ENCODE measurements at regions not wholly inside any gene's neighbourhood (a gene's known extent, or its start where the extent isn't known, plus 50 kb on each side); places are given as distances from the start of the nearest gene placed in this dataset.

GRCh38 chr3:72323773-72324172 lies 524.5 kb downstream of the SHQ1 start:
- no peak for DNase-seq

GRCh38 chr3:72322264-72322976 lies 525.8 kb downstream of the SHQ1 start:
- DNase-seq: no peak

- DNase-seq: no peak
Observed at GRCh38 chr3:72320955-72321303, 527.3 kb downstream of the SHQ1 start.

- no peak for DNase-seq
Observed at GRCh38 chr3:72320095-72320954, 527.9 kb downstream of the SHQ1 start.

- no peak for DNase-seq
Observed at GRCh38 chr3:72319194-72320094, 528.8 kb downstream of the SHQ1 start.

- no peak for DNase-seq
Observed at GRCh38 chr3:72318504-72319193, 529.6 kb downstream of the SHQ1 start.

GRCh38 chr3:72317491-72317890 lies 530.8 kb downstream of the SHQ1 start:
- DNase-seq: no peak

GRCh38 chr3:72316501-72317279 lies 531.6 kb downstream of the SHQ1 start:
- DNase-seq: no peak

- no peak for DNase-seq
Observed at GRCh38 chr3:72313308-72313707, 528.4 kb upstream of the PROK2 start.

GRCh38 chr3:72312339-72312738 lies 527.4 kb upstream of the PROK2 start:
- DNase-seq: no peak

- no peak for DNase-seq
Observed at GRCh38 chr3:72311425-72311824, 526.5 kb upstream of the PROK2 start.

GRCh38 chr3:72310419-72311380 lies 525.8 kb upstream of the PROK2 start:
- no peak for DNase-seq

GRCh38 chr3:72309661-72310418 lies 524.9 kb upstream of the PROK2 start:
- no peak for DNase-seq

- DNase-seq: no peak
Observed at GRCh38 chr3:72308641-72309040, 523.7 kb upstream of the PROK2 start.

- no peak for DNase-seq
Observed at GRCh38 chr3:72307438-72308115, 522.6 kb upstream of the PROK2 start.

GRCh38 chr3:72306800-72307341 lies 521.9 kb upstream of the PROK2 start:
- DNase-seq: peak; percentile 45

GRCh38 chr3:72303926-72304325 lies 519.0 kb upstream of the PROK2 start:
- DNase-seq: no peak

GRCh38 chr3:72301779-72302178 lies 516.8 kb upstream of the PROK2 start:
- DNase-seq: no peak

Measured in muscle of arm (tissue), 1 donor.